LNCaP clone FGC (cell line): ENCODE measurements at regions not wholly inside any gene's neighbourhood (a gene's known extent, or its start where the extent isn't known, plus 50 kb on each side); places are given as distances from the start of the nearest gene placed in this dataset.

ENCODE experiments used
- DNase-seq: peaks from one replicate; pipeline ENCODE4 v3.0.0-alpha.2; 2011; ENCODE audit warnings: low read depth
- H3K4me3 ChIP-seq: 2 replicates; pipeline ENCODE4 v1.5.1; 2011; ENCODE audit warnings: mild to moderate bottlenecking, low read depth, low read length, control low read depth
- CTCF ChIP-seq: IDR thresholded peaks from 2 replicates; pipeline ENCODE4 v1.5.1; 2012; ENCODE audit warnings: mild to moderate bottlenecking; ENCODE audit not compliant: control insufficient read depth, insufficient read depth; ENCODE audit errors: extremely low read depth

GRCh38 chr1:217230412-217230811 is 400.5 kb downstream of the GPATCH2 start:
- no peak overlapping the region for H3K4me3 ChIP-seq
- 0 out of 2 replicates have a peak, but pooled peaks have one; percentile 4 for TF ChIP-seq CTCF
- DNase-seq, result no peak

GRCh38 chr1:217228689-217229088 is 402.2 kb downstream of the GPATCH2 start:
- H3K4me3 ChIP-seq, result no peak overlapping the region
- DNase-seq, result peak; percentile 23
- TF ChIP-seq CTCF, result no peak

- TF ChIP-seq CTCF, result no peak
- no peak for DNase-seq
- H3K4me3 ChIP-seq, result no peak overlapping the region
Observed at GRCh38 chr1:217224201-217224600, 406.7 kb downstream of the GPATCH2 start.

GRCh38 chr1:217214551-217214950 is 416.3 kb downstream of the GPATCH2 start:
- H3K4me3 ChIP-seq, result no peak overlapping the region
- TF ChIP-seq CTCF, result no peak
- DNase-seq, result no peak

GRCh38 chr1:217211486-217211885 is 419.4 kb downstream of the GPATCH2 start:
- DNase-seq, result no peak
- no peak for TF ChIP-seq CTCF
- no peak overlapping the region for H3K4me3 ChIP-seq

GRCh38 chr1:217205578-217205977 is 425.3 kb downstream of the GPATCH2 start:
- H3K4me3 ChIP-seq, result no peak overlapping the region
- no peak for DNase-seq
- TF ChIP-seq CTCF, result no peak

- no peak overlapping the region for H3K4me3 ChIP-seq
- DNase-seq, result no peak
- TF ChIP-seq CTCF, result no peak
Observed at GRCh38 chr1:217196616-217197015, 434.3 kb downstream of the GPATCH2 start.
